Right cardiac atrium (tissue), 5 donors: ENCODE measurements at regions not wholly inside any gene's neighbourhood (a gene's known extent, or its start where the extent isn't known, plus 50 kb on each side); places are given as distances from the start of the nearest gene placed in this dataset.
"Not testable (repeated sequence)": the region's sequence is repeated elsewhere in the genome, so short reads cannot be mapped to it uniquely, and the experiment has no call there.

Experiments used
- ATAC-seq, 2 donors: fragments of 200-7000 bp; cut with Tn5 transposase; one replicate each; pipeline versions ENCODE4 v1.8.0 to v1.9.1; 2020; ENCODE audit warnings: moderate library complexity in 2 of 2, mild to moderate bottlenecking in 1 of 2
- DNase-seq, 3 donors: peaks; one replicate each; pipeline ENCODE4 v3.0.0-alpha.2; 2020
- H3K27ac ChIP-seq: one replicate; pipeline ENCODE4 v1.5.1; 2013; ENCODE audit warnings: mild to moderate bottlenecking, low read length, control low read depth, moderate library complexity
- H3K27me3 ChIP-seq: one replicate; pipeline ENCODE4 v1.6.1; 2013; ENCODE audit not compliant: control insufficient read depth, insufficient read depth
- H3K4me1 ChIP-seq: one replicate; pipeline ENCODE4 v1.6.1; 2013; ENCODE audit warnings: low read length; ENCODE audit not compliant: control insufficient read depth, insufficient read depth
- H3K4me3 ChIP-seq: one replicate; pipeline ENCODE4 v1.5.1; 2013; ENCODE audit warnings: low read length, control low read depth
- H3K9me3 ChIP-seq: one replicate; pipeline ENCODE4 v1.6.1; 2013; ENCODE audit warnings: low read length; ENCODE audit not compliant: control insufficient read depth
- WGBS: extraction: QIAGEN DNeasy Blood & Tissue Kit; methylation state at CpG from one replicate; pipeline ENCODE4 v1.1.7; 2013; 5-methylcytosine and 5-hydroxymethylcytosine counted together
- intact Hi-C, 4 donors: fragments of 100-400 bp; cut with DNase I; formaldehyde crosslinking; loops; one replicate each; pipeline versions ENCODE4 v1.11.0 to v1.14.0; 2022 to 2023
- donor health status: healthy with polysubstance abuse.
- donor health status: DM: no; HTN: yes; CAD: no.
- donor health status: DM: no; HTN: no; CAD: no.
- donor health status: DM: no; HTN: yes; CAD: no; lungs with severe emphysema.
- donor health status: DM: yes; HTN: yes; CAD: no.

- ATAC-seq, intact Hi-C loops, H3K4me3 ChIP-seq, DNase-seq, H3K27ac ChIP-seq, H3K4me1 ChIP-seq, H3K27me3 ChIP-seq, H3K9me3 ChIP-seq: not testable (repeated sequence)
- 90% methylated on average over 9 of the region's 9 CpGs for WGBS
Observed at GRCh38 chr7:24171951-24172350, 112.0 kb upstream of the NPY start.

GRCh38 chr7:24172856-24173255 is 111.1 kb upstream of the NPY start:
- no peak overlapping the region for H3K4me3 ChIP-seq
- no peaks in the 10 kb centered on the region for H3K9me3 ChIP-seq
- WGBS = 41% methylated on average over 4 of the region's 4 CpGs
- ATAC-seq = no peak
- DNase-seq = no peak
- no peaks in the 10 kb centered on the region for H3K4me1 ChIP-seq
- intact Hi-C loops = no loop called here
- no peaks in the 10 kb centered on the region for H3K27me3 ChIP-seq
- no peak overlapping the region for H3K27ac ChIP-seq

- Histone ChIP-seq H3K4me3 (no peak overlapping the region), H3K9me3 (no peaks in the 10 kb centered on the region), H3K4me1 (no peaks in the 10 kb centered on the region), H3K27me3 (no peaks in the 10 kb centered on the region), H3K27ac (no peak overlapping the region)
- intact Hi-C loops = no loop called here
- no peak for DNase-seq
- whole genome bisulfite sequencing = 60% methylated on average over 6 of the region's 6 CpGs
- ATAC-seq = no peak
Observed at GRCh38 chr7:24175603-24176002, 108.4 kb upstream of the NPY start.

- Histone ChIP-seq H3K9me3 (no peaks in the 10 kb centered on the region), H3K4me3 (no peak overlapping the region), H3K27ac (no peak overlapping the region), H3K27me3 (no peaks in the 10 kb centered on the region), H3K4me1 (no peaks in the 10 kb centered on the region)
- ATAC-seq (no peak), DNase-seq (no peak)
- 86% methylated on average over 5 of the region's 5 CpGs for WGBS
- intact Hi-C loops = no loop called here
Observed at GRCh38 chr7:24178811-24179570, 105.0 kb upstream of the NPY start.

- no peaks in the 10 kb centered on the region for H3K9me3 ChIP-seq
- WGBS = 65% methylated on average over 3 of the region's 3 CpGs
- no peak overlapping the region for H3K4me3 ChIP-seq
- H3K27me3 ChIP-seq = no peaks in the 10 kb centered on the region
- H3K27ac ChIP-seq = no peak overlapping the region
- ATAC-seq (no peak), DNase-seq (no peak)
- no peaks in the 10 kb centered on the region for H3K4me1 ChIP-seq
- intact Hi-C loops = no loop called here
Observed at GRCh38 chr7:24191362-24191761, 92.6 kb upstream of the NPY start.

GRCh38 chr7:24192053-24192452 is 91.9 kb upstream of the NPY start:
- H3K9me3 ChIP-seq = no peaks in the 10 kb centered on the region
- ATAC-seq (no peak), DNase-seq (no peak)
- intact Hi-C loops = no loop called here
- no peaks in the 10 kb centered on the region for H3K4me1 ChIP-seq
- H3K27ac ChIP-seq = no peak overlapping the region
- H3K4me3 ChIP-seq = no peak overlapping the region
- H3K27me3 ChIP-seq = no peaks in the 10 kb centered on the region
- 59% methylated on average over 2 of the region's 2 CpGs for WGBS

GRCh38 chr7:24192691-24193090 is 91.3 kb upstream of the NPY start:
- Histone ChIP-seq H3K4me3 (no peak overlapping the region), H3K4me1 (no peaks in the 10 kb centered on the region), H3K27ac (no peak overlapping the region), H3K27me3 (no peaks in the 10 kb centered on the region), H3K9me3 (no peaks in the 10 kb centered on the region)
- ATAC-seq (no peak), DNase-seq (no peak)
- WGBS = 65% methylated on average over 4 of the region's 4 CpGs
- intact Hi-C loops = no loop called here

GRCh38 chr7:24197852-24198251 is 86.1 kb upstream of the NPY start:
- 47% methylated on average over 4 of the region's 4 CpGs for WGBS
- no peak for ATAC-seq
- no peaks in the 10 kb centered on the region for H3K27me3 ChIP-seq
- intact Hi-C loops = no loop called here
- no peak overlapping the region for H3K27ac ChIP-seq
- no peaks in the 10 kb centered on the region for H3K4me1 ChIP-seq
- no peak for DNase-seq
- no peaks in the 10 kb centered on the region for H3K9me3 ChIP-seq
- no peak overlapping the region for H3K4me3 ChIP-seq

- DNase-seq (no peak), ATAC-seq (no peak)
- Histone ChIP-seq H3K27me3 (no peaks in the 10 kb centered on the region), H3K4me3 (no peak overlapping the region), H3K4me1 (no peaks in the 10 kb centered on the region), H3K9me3 (no peaks in the 10 kb centered on the region), H3K27ac (no peak overlapping the region)
- intact Hi-C loops = no loop called here
- 85% methylated on average over 1 of the region's 1 CpG for WGBS
Observed at GRCh38 chr7:24199978-24200377, 84.0 kb upstream of the NPY start.

- ATAC-seq (no peak), DNase-seq (no peak)
- Histone ChIP-seq H3K27me3 (no peaks in the 10 kb centered on the region), H3K4me3 (no peak overlapping the region), H3K9me3 (no peaks in the 10 kb centered on the region), H3K4me1 (no peaks in the 10 kb centered on the region), H3K27ac (no peak overlapping the region)
- WGBS = 74% methylated on average over 9 of the region's 9 CpGs
- intact Hi-C loops = no loop called here
Observed at GRCh38 chr7:24200407-24200966, 83.5 kb upstream of the NPY start.

GRCh38 chr7:24201226-24201625 is 82.8 kb upstream of the NPY start:
- DNase-seq (no peak), ATAC-seq (no peak)
- Histone ChIP-seq H3K4me3 (no peak overlapping the region), H3K27me3 (no peaks in the 10 kb centered on the region), H3K9me3 (no peaks in the 10 kb centered on the region), H3K4me1 (no peaks in the 10 kb centered on the region), H3K27ac (no peak overlapping the region)
- intact Hi-C loops = no loop called here
- 32% methylated on average over 4 of the region's 4 CpGs for WGBS

- Histone ChIP-seq H3K27ac (no peak overlapping the region), H3K9me3 (no peaks in the 10 kb centered on the region), H3K4me1 (no peaks in the 10 kb centered on the region), H3K4me3 (no peak overlapping the region), H3K27me3 (no peaks in the 10 kb centered on the region)
- 73% methylated on average over 2 of the region's 2 CpGs for WGBS
- ATAC-seq = no peak
- intact Hi-C loops = no loop called here
- no peak for DNase-seq
Observed at GRCh38 chr7:24212073-24212472, 71.9 kb upstream of the NPY start.
